Jurkat, Clone E6-1 (cell line): ENCODE measurements at regions not wholly inside any gene's neighbourhood (a gene's known extent, or its start where the extent isn't known, plus 50 kb on each side); places are given as distances from the start of the nearest gene placed in this dataset.

ENCODE experiments used
- DNase-seq: peaks from one replicate; pipeline ENCODE4 v3.0.0-alpha.2; 2011; ENCODE audit warnings: low read depth, low spot score
- H3K4me3 ChIP-seq: 2 replicates; pipeline ENCODE4 v1.5.1; 2011; ENCODE audit warnings: mild to moderate bottlenecking, low read length, control low read depth, moderate library complexity

- H3K4me3 ChIP-seq = no peak overlapping the region
- DNase-seq = no peak
Measured at GRCh38 chr21:28359300-28359699, 633.4 kb downstream of the LTN1 start.

- no peak for DNase-seq
- no peak overlapping the region for H3K4me3 ChIP-seq
Measured at GRCh38 chr21:28358702-28359101, 634.0 kb downstream of the LTN1 start.

DNA sequence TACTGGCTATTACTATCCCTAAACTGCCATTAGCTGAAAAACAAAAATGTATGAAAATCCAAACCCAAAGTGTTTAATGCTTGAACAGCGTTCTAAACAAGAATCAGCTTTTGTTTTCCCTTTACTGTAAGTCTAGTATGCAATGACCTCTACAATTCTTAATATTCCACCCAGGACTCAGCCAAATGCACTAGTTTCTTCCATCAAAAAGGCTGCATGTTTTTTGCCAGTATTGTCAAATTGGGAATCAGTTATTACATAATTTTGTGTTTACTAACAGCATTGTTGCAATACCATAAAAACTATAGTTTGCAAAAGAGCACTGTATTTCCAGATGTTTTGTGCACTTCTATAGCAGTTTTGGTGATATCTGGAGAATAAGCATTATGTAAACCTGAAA is 634.5 kb downstream of the LTN1 start:
- no peak overlapping the region for H3K4me3 ChIP-seq
- DNase-seq = no peak

- H3K4me3 ChIP-seq = no peak overlapping the region
- DNase-seq = no peak
Measured at GRCh38 chr21:28357743-28358142, 634.9 kb downstream of the LTN1 start.

GRCh38 chr21:28356422-28356821 is 636.3 kb downstream of the LTN1 start:
- no peak for DNase-seq
- no peak overlapping the region for H3K4me3 ChIP-seq

GRCh38 chr21:28345934-28346333 is 646.7 kb downstream of the LTN1 start:
- no peak overlapping the region for H3K4me3 ChIP-seq

DNA sequence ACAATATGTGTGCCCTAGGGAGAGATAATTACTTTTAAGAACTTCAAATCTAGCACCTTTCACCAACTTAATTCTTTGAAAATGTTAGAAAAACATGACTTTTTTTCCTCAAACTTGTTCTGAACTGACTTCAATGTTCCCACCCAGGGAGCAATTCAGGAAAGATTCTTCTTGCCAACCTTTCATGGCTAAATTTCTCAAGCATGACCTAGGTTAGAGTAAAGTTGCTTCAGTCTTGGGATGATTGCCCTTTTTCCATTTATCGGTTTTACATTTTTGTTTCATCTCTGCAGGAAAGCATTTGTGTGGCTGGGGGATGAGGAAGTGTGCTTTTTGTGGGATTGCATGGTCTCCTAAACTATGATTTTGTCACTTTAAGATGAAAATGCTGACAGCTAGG is 647.7 kb downstream of the LTN1 start:
- no peak for DNase-seq

More at GRCh38 chr21:28345934-28346333, 646.7 kb downstream of the LTN1 start:
- no peak for DNase-seq

GRCh38 chr21:28342212-28342810 is 650.4 kb downstream of the LTN1 start:
- no peak overlapping the region for H3K4me3 ChIP-seq

More for the DNA sequence above, 647.7 kb downstream of the LTN1 start:
- H3K4me3 ChIP-seq = no peak overlapping the region

DNA sequence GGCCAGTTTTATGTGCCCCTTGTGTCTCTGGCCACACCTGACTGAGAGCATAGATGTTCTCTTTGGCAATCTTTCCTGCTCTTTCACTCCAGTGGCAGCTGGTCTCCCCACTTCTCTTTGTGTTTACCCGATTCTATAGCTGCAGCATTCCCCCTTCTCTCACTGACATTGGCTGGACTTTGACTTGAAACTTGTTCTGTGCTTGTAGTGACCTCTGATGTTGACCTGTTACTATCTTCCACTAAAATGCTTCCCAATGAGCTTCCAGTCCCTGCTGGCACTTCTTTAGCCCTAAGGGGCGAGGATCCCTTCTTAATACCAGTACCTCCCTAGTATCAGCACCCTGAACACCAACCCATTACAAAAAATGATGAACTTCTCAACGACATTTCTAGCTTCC is 653.3 kb downstream of the LTN1 start:
- no peak overlapping the region for H3K4me3 ChIP-seq
- no peak for DNase-seq

More at GRCh38 chr21:28342212-28342810, 650.4 kb downstream of the LTN1 start:
- no peak for DNase-seq

DNA sequence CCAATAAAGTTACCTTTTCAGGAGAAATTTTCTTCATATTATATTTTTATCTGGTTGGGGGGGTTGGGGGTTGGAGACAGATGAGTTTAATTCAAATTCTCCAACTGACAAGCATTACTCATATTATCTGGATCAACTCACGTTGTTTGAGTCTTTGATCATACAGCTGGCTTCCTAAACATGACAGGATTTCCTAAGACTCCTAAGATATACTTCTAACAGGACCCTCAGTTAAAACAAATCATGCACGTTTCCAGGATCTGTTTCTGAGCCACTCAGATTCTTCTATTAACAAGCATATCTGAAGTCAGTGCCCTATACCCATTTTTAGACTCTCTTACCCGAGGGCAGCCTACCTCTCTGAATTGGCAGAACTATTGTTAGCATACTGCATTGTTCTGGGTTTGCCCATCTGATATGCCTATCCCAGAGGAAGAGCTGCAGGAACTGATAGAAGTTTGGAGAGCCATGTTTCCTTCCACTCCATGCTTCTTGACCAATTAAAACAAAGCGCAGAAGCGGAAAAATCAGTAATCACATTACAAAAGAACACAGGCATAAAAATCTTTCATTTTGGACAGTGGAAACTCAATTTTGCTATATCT is 653.9 kb downstream of the LTN1 start:
- no peak overlapping the region for H3K4me3 ChIP-seq
- DNase-seq = no peak

DNA sequence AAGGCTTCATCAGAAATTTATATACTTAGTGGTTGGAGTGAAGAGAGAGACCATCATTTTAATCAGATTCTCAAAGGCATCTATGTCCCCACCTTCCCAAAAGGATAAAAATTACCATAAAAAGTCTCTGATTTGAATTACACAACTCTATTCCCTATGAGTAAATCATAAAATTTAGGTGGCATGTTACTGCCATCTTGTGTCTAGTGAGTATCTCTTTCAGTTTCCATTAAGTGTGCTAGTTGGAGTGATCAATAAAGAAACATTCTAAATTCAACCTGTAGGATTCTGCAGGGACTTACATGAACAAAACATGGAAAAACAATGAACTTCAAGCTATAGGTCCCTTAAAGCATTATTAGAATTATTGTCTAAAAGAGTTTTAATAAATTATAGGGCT is 655.4 kb downstream of the LTN1 start:
- DNase-seq = no peak
- no peak overlapping the region for H3K4me3 ChIP-seq

GRCh38 chr21:28336314-28336713 is 656.4 kb downstream of the LTN1 start:
- no peak overlapping the region for H3K4me3 ChIP-seq
- peak; percentile 14 for DNase-seq

DNA sequence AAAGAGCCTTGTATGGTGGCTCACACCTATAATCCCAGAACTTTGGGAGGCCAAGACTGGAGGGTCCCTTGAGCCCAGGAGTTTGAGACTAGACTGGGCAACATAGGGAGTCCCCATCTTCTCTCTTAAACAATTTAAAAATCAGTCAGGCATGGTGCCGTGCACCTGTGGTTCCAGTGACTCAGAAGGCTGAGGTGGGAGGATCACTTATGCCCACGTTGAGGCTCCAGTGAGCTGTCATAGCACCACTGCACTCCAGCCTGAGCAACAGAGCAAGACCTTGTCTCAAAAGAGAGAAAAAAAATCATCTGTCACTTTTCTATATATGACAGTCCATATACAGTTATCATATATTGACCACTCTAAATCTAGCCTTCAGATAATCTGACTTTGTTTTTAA is 658.3 kb downstream of the LTN1 start:
- no peak for DNase-seq
- no peak overlapping the region for H3K4me3 ChIP-seq

GRCh38 chr21:28333578-28334075 is 659.0 kb downstream of the LTN1 start:
- no peak for DNase-seq
- no peak overlapping the region for H3K4me3 ChIP-seq

DNA sequence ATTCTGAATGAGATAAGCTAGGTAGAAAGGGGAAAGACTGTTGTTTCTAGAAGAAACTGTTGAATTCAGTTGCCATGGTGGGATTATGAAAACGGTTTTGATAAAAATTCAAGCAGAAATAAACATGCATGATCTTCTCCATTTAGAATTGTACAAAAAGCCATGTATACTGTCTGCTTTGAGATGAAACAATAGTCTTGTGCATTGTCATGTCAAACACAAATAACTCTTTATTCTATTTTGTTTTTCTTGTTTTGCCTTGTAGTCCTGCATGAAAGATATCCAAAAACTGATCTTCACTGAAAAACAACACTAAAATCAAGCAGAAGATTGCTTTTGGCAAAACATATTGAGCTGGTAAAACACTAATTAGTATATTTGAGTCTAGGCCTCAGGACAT is 659.9 kb downstream of the LTN1 start:
- DNase-seq = no peak

DNA sequence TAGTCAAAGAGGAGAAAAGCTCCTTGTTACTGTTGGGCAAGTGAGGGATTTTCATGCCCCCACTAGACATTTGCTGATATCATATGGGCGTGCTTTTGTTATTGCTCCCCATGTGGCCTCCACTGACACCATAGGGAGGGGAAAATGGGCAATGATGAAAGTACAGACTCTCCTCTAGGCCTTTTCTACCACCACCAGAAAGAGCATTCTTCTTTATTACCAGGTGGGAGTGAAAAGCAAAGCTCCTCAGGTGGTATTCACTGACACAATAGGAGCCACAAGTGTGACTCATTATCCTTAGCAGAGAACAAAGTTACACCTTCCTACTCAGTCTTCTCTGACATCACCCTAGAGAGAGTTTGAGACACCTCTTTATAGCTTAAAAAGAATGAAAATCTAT is 667.1 kb downstream of the LTN1 start:
- no peak overlapping the region for H3K4me3 ChIP-seq
- DNase-seq = no peak

More for the DNA sequence above, 659.9 kb downstream of the LTN1 start:
- no peak overlapping the region for H3K4me3 ChIP-seq

DNA sequence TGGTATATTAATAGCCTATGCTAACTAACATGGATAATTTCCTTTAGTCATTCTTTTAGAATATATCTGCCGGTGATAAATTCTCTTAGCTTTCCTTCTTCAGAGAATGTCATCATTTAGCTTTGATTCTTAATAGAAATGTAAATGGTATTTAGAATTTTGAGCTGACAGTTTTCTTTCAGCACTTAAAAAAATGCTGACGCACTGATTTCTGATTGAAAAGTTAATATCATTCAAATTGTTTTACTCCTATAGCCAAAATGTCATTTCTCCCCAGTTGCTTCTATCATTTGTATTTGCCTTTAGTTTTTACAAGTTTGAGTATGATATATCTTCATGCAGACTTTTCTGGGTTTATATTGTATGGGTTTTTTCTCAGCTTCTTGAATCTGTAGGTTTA is 668.0 kb downstream of the LTN1 start:
- no peak overlapping the region for H3K4me3 ChIP-seq
- no peak for DNase-seq

- H3K4me3 ChIP-seq = no peak overlapping the region
Measured at GRCh38 chr21:28317177-28317950, 675.3 kb downstream of the LTN1 start.

DNA sequence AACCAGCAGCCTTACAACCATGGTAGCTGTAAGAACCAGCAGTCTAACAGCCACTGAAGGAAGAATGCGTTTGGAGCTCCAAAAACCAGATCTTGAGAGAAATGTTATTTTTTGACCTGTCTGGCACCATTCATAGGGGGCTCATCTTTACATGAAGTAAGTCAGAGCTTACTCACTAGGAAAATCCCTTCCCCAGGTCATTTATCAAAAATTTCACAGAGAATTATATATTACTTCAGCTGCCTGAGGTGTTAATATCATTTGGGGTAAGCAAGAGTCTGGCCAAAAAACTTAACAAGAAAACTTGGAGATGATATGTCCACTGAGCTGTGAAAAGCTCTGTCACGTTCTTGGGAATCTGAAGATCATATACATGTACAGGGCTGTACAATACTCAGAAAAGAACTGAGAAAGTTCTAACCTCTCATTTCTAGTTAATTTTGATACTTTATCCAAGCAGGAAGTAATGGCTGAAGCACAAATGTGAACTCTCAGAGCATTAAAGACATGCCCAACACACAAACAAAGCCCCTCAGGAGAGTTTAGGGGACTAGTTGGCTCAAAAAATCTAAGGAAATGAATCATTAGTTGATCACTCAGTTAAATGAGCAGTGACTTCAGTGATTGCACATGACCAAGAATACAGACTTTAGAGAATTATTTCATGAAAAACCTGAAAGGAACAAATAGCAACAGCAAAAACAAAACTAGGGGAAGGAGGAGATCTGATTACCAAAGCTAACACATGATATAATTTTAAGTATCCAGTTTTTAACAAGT is 681.1 kb downstream of the LTN1 start:
- DNase-seq = no peak
- H3K4me3 ChIP-seq = no peak overlapping the region

More at GRCh38 chr21:28317177-28317950, 675.3 kb downstream of the LTN1 start:
- no peak for DNase-seq
